CD4-positive, alpha-beta T cell (primary cell): ENCODE measurements at regions not wholly inside any gene's neighbourhood (a gene's known extent, or its start where the extent isn't known, plus 50 kb on each side); places are given as distances from the start of the nearest gene placed in this dataset.
"Not testable (repeated sequence)": the region's sequence is repeated elsewhere in the genome, so short reads cannot be mapped to it uniquely, and the experiment has no call there.

Experiments
- ATAC-seq: fragments of 200-7000 bp; cut with Tn5 transposase; one replicate; pipeline ENCODE4 v1.10.0; 2022; ENCODE audit warnings: mild to moderate bottlenecking; ENCODE audit not compliant: poor library complexity
- CTCF ChIA-PET: fragments of 350-600 bp; sonication (Branson Sonifier 250); formaldehyde crosslinking; loops from one replicate; lab custom pipeline; 2021; ENCODE audit warnings: antibody characterized with exemption, inconsistent platforms; lab: Charles Lee
- POLR2A ChIA-PET: fragments of 350-600 bp; sonication (Branson Sonifier 250); formaldehyde crosslinking; loops from one replicate; lab custom pipeline; 2021; ENCODE audit warnings: antibody characterized with exemption, inconsistent platforms; lab: Charles Lee
- DNase-seq, 14 experiments: peaks; one replicate each; pipeline ENCODE4 v3.0.0-alpha.2; 2013 to 2020; ENCODE audit warnings: mixed read lengths in 2 of 14
- H3K27ac ChIP-seq, 2 donors: one replicate each; pipeline versions ENCODE4 v1.5.1 to v1.7.0; 2013; ENCODE audit warnings: low read length in 2 of 2, low read depth in 1 of 2, mild to moderate bottlenecking in 1 of 2
- H3K27me3 ChIP-seq, 2 experiments: 1 replicate in 1 of 2; 2 replicates in 1 of 2; pipeline versions ENCODE4 v1.6.1 to v1.7.0; 2013; ENCODE audit warnings: low read length in 2 of 2, control low read depth in 1 of 2, mild to moderate bottlenecking in 1 of 2, moderate library complexity in 1 of 2; ENCODE audit not compliant: insufficient read depth in 2 of 2, control insufficient read depth in 1 of 2
- H3K36me3 ChIP-seq: one replicate; pipeline ENCODE4 v1.6.1; 2013; ENCODE audit warnings: low read length, control low read depth; ENCODE audit not compliant: insufficient read depth
- H3K4me1 ChIP-seq: one replicate; pipeline ENCODE4 v1.6.1; 2013; ENCODE audit warnings: low read length, control low read depth; ENCODE audit not compliant: insufficient read depth
- H3K4me3 ChIP-seq: one replicate; pipeline ENCODE4 v1.5.1; 2013; ENCODE audit warnings: mild to moderate bottlenecking, low read length, moderate library complexity
- H3K9me3 ChIP-seq, 2 experiments: 1 replicate in 1 of 2; 2 replicates in 1 of 2; pipeline versions ENCODE4 v1.6.1 to v1.7.0; 2013; ENCODE audit warnings: low read length in 2 of 2, mild to moderate bottlenecking in 2 of 2, control low read depth in 1 of 2, moderate library complexity in 1 of 2; ENCODE audit not compliant: control insufficient read depth in 1 of 2, insufficient read depth in 1 of 2
- H3K27ac Mint-ChIP-seq: one replicate; pipeline ENCODE4 v1.8.0; 2020; ENCODE audit warnings: mixed read lengths
- H3K27me3 Mint-ChIP-seq: one replicate; pipeline ENCODE4 v1.8.0; 2021; ENCODE audit warnings: mixed read lengths
- H3K36me3 Mint-ChIP-seq: one replicate; pipeline ENCODE4 v1.8.0; 2021; ENCODE audit warnings: low read depth, mixed read lengths
- H3K4me1 Mint-ChIP-seq: one replicate; pipeline ENCODE4 v1.8.0; 2021; ENCODE audit warnings: low read depth, mixed read lengths
- H3K4me3 Mint-ChIP-seq: one replicate; pipeline ENCODE4 v1.8.0; 2020; ENCODE audit warnings: mild to moderate bottlenecking, mixed read lengths
- H3K9me3 Mint-ChIP-seq: one replicate; pipeline ENCODE4 v1.8.0; 2020; ENCODE audit warnings: mixed read lengths
- intact Hi-C, 2 experiments: fragments of 100-400 bp; cut with DNase I in 1 of 2; cut with micrococcal nuclease in 1 of 2; formaldehyde crosslinking; loops; one replicate each; pipeline versions ENCODE4 v1.15.1 to v1.9.0; 2023 to 2025; cut with DNase I, micrococcal nuclease
- TF ChIP-seq, protein P1 (sequence below): fragments of 200-600 bp; IDR thresholded peaks from one replicate; pipeline ENCODE4 v1.8.0; 2022; ENCODE audit warnings: antibody characterized with exemption, mild to moderate bottlenecking

DNA sequence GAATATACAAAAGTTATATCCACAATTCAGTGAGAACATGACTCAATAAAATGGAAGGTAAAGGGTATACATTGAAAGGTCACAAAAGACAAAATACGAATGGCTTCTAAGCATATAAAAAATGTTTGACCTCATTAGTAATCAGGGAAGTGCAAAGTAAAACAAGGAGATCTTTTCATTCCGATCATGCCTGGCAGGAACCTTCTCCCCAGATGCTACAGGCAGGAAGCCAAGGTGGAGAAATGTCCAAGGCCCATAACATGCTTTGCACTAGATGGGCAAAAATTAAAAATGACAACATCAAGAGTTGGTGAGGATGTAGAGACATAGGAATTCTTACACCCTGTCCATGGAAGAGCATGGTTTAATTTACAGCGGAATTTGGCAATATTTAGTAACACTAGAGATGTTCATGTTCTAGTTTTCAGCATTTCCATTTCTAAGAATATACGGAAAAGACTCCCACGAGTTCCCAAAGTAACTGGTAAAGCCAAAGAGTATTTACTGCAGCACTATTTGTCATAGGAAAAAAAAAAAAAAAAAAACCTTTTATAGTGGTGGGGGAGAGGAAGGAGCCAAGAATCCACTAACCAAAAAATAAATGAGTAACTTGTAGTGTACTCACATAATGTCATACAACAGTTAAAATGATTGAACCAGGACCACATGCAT lies 184.5 kb upstream of the KAZN start:
- no peak for DNase-seq
- H3K9me3 Mint-ChIP-seq = no peaks in the 10 kb centered on the region
- TF ChIP-seq, protein P1, sequence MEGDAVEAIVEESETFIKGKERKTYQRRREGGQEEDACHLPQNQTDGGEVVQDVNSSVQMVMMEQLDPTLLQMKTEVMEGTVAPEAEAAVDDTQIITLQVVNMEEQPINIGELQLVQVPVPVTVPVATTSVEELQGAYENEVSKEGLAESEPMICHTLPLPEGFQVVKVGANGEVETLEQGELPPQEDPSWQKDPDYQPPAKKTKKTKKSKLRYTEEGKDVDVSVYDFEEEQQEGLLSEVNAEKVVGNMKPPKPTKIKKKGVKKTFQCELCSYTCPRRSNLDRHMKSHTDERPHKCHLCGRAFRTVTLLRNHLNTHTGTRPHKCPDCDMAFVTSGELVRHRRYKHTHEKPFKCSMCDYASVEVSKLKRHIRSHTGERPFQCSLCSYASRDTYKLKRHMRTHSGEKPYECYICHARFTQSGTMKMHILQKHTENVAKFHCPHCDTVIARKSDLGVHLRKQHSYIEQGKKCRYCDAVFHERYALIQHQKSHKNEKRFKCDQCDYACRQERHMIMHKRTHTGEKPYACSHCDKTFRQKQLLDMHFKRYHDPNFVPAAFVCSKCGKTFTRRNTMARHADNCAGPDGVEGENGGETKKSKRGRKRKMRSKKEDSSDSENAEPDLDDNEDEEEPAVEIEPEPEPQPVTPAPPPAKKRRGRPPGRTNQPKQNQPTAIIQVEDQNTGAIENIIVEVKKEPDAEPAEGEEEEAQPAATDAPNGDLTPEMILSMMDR = no peak
- intact Hi-C loops = no loop called here
- no peaks in the 10 kb centered on the region for H3K27me3 Mint-ChIP-seq
- no peak overlapping the region for H3K4me3 Mint-ChIP-seq
- H3K9me3 ChIP-seq = no peaks in the 10 kb centered on the region
- no peaks in the 10 kb centered on the region for H3K36me3 ChIP-seq
- H3K36me3 Mint-ChIP-seq = no peaks in the 10 kb centered on the region
- H3K27me3 ChIP-seq = no peaks in the 10 kb centered on the region
- ChIA-PET POLR2A (no interaction called here), CTCF (no interaction called here)
- no peak for ATAC-seq
- H3K4me3 ChIP-seq = no peak overlapping the region
- H3K27ac ChIP-seq = no peak overlapping the region
- no peak overlapping the region for H3K27ac Mint-ChIP-seq
- no peaks in the 10 kb centered on the region for H3K4me1 ChIP-seq
- H3K4me1 Mint-ChIP-seq = no peaks in the 10 kb centered on the region

DNA sequence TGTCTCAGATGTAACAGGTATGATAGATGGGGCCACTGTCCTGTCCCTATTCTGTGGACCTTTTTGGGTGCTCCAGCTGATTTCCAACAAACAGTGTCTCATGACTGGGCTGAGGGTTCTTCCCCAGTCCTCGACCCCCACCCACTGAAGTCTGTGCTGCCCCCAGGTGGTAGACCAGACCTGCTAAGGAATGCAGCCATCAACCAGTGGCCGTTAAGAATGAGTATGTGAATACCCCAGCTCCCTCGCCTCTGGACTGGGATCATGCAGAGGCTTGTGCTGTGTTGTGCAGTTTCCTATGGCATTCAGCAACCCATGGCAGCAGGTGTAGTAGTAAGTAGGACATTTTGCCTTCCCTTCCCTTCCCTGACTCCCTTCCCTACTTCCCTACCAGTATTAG lies 183.1 kb upstream of the KAZN start:
- H3K27ac ChIP-seq = no peak overlapping the region
- ChIA-PET POLR2A (no interaction called here), CTCF (no interaction called here)
- H3K9me3 ChIP-seq = peaks cover 0 to 3% of the 10 kb centered on the region in 2 experiments
- TF ChIP-seq, protein P1 = no peak
- no peaks in the 10 kb centered on the region for H3K36me3 ChIP-seq
- Mint-ChIP-seq H3K27ac (no peak overlapping the region), H3K4me3 (no peak overlapping the region), H3K36me3 (no peaks in the 10 kb centered on the region), H3K4me1 (no peaks in the 10 kb centered on the region), H3K9me3 (no peaks in the 10 kb centered on the region), H3K27me3 (no peaks in the 10 kb centered on the region)
- intact Hi-C loops = no loop called here
- H3K27me3 ChIP-seq = no peaks in the 10 kb centered on the region
- no peaks in the 10 kb centered on the region for H3K4me1 ChIP-seq
- ATAC-seq = no peak
- H3K4me3 ChIP-seq = no peak overlapping the region
- DNase-seq = no peak

DNA sequence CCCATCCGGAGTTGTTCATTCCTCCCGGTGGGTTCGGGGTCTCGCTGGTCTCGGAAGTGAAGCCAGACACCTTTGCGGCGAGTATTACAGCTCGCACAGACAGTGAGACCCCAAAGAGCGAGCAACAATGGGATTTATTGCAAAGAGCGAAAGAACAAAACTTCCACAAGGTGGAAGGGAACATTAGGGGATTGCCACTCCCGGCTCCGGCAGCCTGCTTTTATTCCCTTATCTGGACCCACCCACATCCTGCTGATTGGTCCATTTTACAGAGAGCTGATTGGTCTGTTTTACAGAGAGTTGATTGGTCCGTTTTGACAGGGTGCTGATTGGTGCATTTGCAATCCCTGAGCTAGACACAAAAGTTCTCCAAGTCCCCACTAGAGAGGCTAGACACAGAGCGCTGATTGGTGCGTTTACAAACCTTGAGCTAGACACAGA lies 178.7 kb upstream of the KAZN start:
- H3K9me3 Mint-ChIP-seq, H3K36me3 ChIP-seq, H3K27ac ChIP-seq, POLR2A ChIA-PET, DNase-seq, H3K4me1 Mint-ChIP-seq, H3K4me3 Mint-ChIP-seq, H3K27ac Mint-ChIP-seq, intact Hi-C loops, H3K36me3 Mint-ChIP-seq, CTCF ChIA-PET, H3K4me3 ChIP-seq, H3K9me3 ChIP-seq, H3K27me3 ChIP-seq, H3K4me1 ChIP-seq, ATAC-seq: not testable (repeated sequence)
- H3K27me3 Mint-ChIP-seq = peaks cover 10% of the 10 kb centered on the region

DNA sequence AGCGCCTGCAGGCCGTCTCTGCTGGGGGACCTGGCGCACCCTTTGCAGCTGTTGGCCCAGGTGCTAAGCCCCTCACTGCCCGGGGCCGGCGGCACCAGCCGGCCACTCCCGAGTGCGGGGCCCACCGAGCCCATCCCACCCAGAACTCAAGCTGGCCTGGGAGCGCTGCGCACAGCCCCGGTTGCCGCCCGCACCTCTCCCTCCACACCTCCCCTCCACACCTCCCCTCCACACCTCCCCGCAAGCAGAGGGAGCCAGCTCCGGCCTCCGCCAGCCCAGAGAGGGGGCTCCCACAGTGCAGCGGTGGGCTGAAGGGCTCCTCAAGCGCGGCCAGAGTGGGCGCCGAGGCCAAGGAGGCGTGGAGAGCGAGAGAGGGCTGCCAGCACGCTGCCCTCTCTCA lies 177.8 kb upstream of the KAZN start:
- peaks cover 0 to 5% of the 10 kb centered on the region in 2 experiments for H3K27me3 ChIP-seq
- TF ChIP-seq, protein P1 = no peak
- no peaks in the 10 kb centered on the region for H3K4me1 ChIP-seq
- Mint-ChIP-seq H3K27me3 (peaks cover 10% of the 10 kb centered on the region), H3K27ac (no peak overlapping the region), H3K36me3 (no peaks in the 10 kb centered on the region), H3K4me3 (no peak overlapping the region), H3K4me1 (no peaks in the 10 kb centered on the region), H3K9me3 (no peaks in the 10 kb centered on the region)
- no peaks in the 10 kb centered on the region for H3K36me3 ChIP-seq
- H3K9me3 ChIP-seq = peaks cover 0 to 8% of the 10 kb centered on the region in 2 experiments
- intact Hi-C loops = no loop called here
- ATAC-seq (no peak), DNase-seq (no peak)
- no peak overlapping the region for H3K4me3 ChIP-seq
- no peak overlapping the region for H3K27ac ChIP-seq
- ChIA-PET CTCF (no interaction called here), POLR2A (no interaction called here)
